ENCODE measurements at regions not wholly inside any gene's neighbourhood (a gene's known extent, or its start where the extent isn't known, plus 50 kb on each side); places are given as distances from the start of the nearest gene placed in this dataset.
"Not testable (repeated sequence)": the region's sequence is repeated elsewhere in the genome, so short reads cannot be mapped to it uniquely, and the experiment has no call there.

DNA sequence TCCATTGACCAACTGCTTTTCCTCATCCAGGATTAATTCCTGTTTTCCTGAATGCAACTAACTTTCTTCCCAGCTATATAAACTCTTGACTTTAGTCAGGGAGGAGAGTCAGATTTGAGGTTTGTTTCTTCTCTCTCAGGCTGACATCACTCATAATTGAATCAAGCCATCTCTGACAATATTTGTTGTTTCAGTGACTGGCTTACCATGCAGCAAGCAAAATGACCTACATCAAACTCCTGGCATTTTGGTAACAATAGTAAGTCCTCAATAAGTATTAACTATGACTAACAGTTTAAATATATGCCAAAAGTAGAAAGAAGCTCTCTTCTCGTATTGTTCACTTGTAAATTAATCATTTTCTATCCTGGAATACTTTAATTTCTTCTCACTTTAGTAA is 625.7 kb upstream of the KCND2 start:
- no peak overlapping the region for H3K27ac ChIP-seq
- no peak for DNase-seq (ENCODE audit: extremely low spot score in 2 of 2)
- H3K27me3 ChIP-seq = no peaks in the 10 kb centered on the region
- no peaks in the 10 kb centered on the region for H3K36me3 ChIP-seq
- no peak overlapping the region for H3K4me3 ChIP-seq
- intact Hi-C loops (cut with DNase I) = no loop called here
- TF ChIP-seq POLR2AphosphoS5 (IDR thresholded peaks at IDR 0.05; ENCODE audit: insufficient read depth in 1 of 2, low read depth in 1 of 2) (no peak), POLR2A (IDR thresholded peaks at IDR 0.05) (no peak)
- TF ChIP-seq, protein P1, sequence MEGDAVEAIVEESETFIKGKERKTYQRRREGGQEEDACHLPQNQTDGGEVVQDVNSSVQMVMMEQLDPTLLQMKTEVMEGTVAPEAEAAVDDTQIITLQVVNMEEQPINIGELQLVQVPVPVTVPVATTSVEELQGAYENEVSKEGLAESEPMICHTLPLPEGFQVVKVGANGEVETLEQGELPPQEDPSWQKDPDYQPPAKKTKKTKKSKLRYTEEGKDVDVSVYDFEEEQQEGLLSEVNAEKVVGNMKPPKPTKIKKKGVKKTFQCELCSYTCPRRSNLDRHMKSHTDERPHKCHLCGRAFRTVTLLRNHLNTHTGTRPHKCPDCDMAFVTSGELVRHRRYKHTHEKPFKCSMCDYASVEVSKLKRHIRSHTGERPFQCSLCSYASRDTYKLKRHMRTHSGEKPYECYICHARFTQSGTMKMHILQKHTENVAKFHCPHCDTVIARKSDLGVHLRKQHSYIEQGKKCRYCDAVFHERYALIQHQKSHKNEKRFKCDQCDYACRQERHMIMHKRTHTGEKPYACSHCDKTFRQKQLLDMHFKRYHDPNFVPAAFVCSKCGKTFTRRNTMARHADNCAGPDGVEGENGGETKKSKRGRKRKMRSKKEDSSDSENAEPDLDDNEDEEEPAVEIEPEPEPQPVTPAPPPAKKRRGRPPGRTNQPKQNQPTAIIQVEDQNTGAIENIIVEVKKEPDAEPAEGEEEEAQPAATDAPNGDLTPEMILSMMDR (IDR thresholded peaks at IDR 0.05) = no peak
- H3K4me1 ChIP-seq = no peaks in the 10 kb centered on the region
- H3K9me3 ChIP-seq = no peaks in the 10 kb centered on the region

DNA sequence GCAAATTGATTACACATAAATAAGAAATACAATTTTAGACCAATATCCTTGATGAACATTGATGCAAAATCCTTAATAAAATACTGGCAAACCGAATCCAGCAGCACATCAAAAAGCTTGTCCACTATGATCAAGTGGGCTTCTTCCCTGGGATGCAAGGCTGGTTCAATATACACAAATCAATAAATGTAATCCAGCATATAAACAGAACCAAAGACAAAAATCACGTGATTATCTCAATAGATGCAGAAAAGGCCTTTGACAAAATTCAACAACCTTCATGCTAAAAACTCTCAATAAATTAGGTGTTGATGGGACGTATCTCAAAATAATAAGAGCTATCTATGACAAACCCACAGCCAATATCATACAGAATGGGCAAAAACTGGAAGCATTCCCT is 624.2 kb upstream of the KCND2 start:
- H3K36me3 ChIP-seq; H3K27me3 ChIP-seq; intact Hi-C loops (cut with DNase I); H3K9me3 ChIP-seq; H3K4me3 ChIP-seq; DNase-seq (ENCODE audit: extremely low spot score in 2 of 2); H3K4me1 ChIP-seq; H3K27ac ChIP-seq: not testable (repeated sequence)

DNA sequence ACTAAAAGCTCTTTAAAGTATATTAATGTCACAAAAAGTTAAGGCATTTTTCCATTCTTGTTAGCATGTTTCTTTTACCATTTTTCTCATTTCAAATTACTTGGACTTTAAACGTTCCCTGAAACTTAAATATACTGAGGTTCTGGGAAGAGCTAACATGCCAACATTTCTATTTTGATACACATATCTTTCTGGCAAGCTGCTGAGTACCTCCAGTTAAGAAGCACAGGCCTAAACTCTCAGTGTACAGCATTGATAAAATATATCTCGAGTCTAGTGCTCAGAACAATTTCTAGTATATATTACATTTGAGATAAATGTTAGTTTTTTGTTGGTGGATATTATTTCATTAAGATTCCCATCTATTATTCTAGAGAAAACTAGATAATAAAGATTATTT is 612.9 kb upstream of the KCND2 start:
- Histone ChIP-seq H3K9me3 (no peaks in the 10 kb centered on the region), H3K4me1 (no peaks in the 10 kb centered on the region), H3K36me3 (no peaks in the 10 kb centered on the region), H3K4me3 (no peak overlapping the region), H3K27ac (no peak overlapping the region), H3K27me3 (no peaks in the 10 kb centered on the region)
- DNase-seq (ENCODE audit: extremely low spot score in 2 of 2) = no peak
- intact Hi-C loops (cut with DNase I) = no loop called here
- TF ChIP-seq POLR2A (IDR thresholded peaks at IDR 0.05) = no peak

DNA sequence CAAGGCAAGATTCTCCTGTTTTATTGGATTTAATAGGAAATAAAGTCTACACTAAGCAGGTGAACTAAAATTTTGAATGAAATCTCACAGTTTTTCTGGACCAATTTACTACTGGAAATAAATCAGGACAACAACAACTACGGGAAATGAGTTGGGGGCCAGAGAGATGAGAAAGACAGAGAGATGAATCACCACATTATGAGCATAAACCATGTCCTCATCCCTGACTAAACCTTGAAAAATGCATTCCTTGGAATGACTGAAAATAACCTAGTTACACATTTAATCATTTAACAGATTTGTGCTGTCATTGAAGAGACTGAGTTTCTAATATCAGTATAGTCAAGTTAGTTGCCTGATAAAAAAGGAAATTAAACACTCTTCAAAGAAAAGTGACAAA is 608.4 kb upstream of the KCND2 start:
- H3K36me3 ChIP-seq = no peaks in the 10 kb centered on the region
- TF ChIP-seq POLR2A (IDR thresholded peaks at IDR 0.05) (no peak), POLR2AphosphoS5 (IDR thresholded peaks at IDR 0.05; ENCODE audit: insufficient read depth in 1 of 2, low read depth in 1 of 2) (no peak)
- TF ChIP-seq, protein P1 (IDR thresholded peaks at IDR 0.05) = no peak
- H3K27ac ChIP-seq = no peak overlapping the region
- DNase-seq (ENCODE audit: extremely low spot score in 2 of 2) = no peak
- no peaks in the 10 kb centered on the region for H3K4me1 ChIP-seq
- no peaks in the 10 kb centered on the region for H3K27me3 ChIP-seq
- intact Hi-C loops (cut with DNase I) = no loop called here
- H3K4me3 ChIP-seq = no peak overlapping the region
- no peaks in the 10 kb centered on the region for H3K9me3 ChIP-seq

DNA sequence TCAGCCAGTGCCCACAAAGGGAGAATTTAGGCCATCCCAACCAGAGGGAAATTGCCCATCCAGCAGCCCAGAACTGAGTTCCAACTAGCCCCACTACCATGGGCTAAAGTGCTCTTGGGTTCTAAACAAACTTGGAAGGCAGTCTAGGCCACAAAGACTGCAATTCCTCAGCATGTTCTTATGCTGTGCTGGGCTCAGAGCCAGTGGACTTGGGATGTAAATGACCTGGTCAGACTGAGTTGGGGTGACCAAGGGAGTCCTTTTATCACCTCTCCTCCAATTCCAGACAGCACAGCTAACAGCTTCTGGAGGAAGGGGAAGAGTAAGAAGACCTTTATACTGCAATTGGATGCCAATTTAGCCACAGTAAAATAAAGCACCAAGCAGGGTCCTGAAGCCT is 607.2 kb upstream of the KCND2 start:
- no peak overlapping the region for H3K27ac ChIP-seq
- no peaks in the 10 kb centered on the region for H3K36me3 ChIP-seq
- DNase-seq (ENCODE audit: extremely low spot score in 2 of 2) = no peak
- no peak overlapping the region for H3K4me3 ChIP-seq
- TF ChIP-seq, protein P1 (IDR thresholded peaks at IDR 0.05) = no peak
- no peak for TF ChIP-seq POLR2AphosphoS5 (IDR thresholded peaks at IDR 0.05; ENCODE audit: insufficient read depth in 1 of 2, low read depth in 1 of 2)
- no peak for TF ChIP-seq POLR2A (IDR thresholded peaks at IDR 0.05)
- intact Hi-C loops (cut with DNase I) = no loop called here
- H3K4me1 ChIP-seq = no peaks in the 10 kb centered on the region
- H3K9me3 ChIP-seq = no peaks in the 10 kb centered on the region
- H3K27me3 ChIP-seq = no peaks in the 10 kb centered on the region

DNA sequence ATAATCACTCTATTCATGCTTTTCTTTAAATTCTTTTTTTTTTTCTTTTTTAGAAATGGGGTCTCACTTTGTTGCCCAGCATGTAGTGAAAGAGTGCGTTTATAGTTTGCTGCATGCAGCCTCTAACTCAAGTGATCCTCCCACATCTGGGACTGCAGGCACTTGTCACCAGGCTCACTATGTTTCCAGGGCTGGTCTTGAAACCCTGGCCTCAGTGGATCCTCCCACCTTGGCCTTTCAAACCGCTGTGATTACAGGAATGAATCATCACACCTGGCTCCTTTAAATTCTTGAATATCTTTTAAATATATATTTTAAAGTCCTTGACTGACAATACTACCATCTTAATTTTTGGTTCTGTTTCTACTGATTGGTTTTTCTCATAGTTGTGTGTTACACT is 591.6 kb upstream of the KCND2 start:
- no peaks in the 10 kb centered on the region for H3K27me3 ChIP-seq
- H3K9me3 ChIP-seq = no peaks in the 10 kb centered on the region
- H3K27ac ChIP-seq = no peak overlapping the region
- TF ChIP-seq, protein P1 (IDR thresholded peaks at IDR 0.05) = no peak
- TF ChIP-seq POLR2AphosphoS5 (IDR thresholded peaks at IDR 0.05; ENCODE audit: insufficient read depth in 1 of 2, low read depth in 1 of 2) (no peak), POLR2A (IDR thresholded peaks at IDR 0.05) (no peak)
- no peak for DNase-seq (ENCODE audit: extremely low spot score in 2 of 2)
- intact Hi-C loops (cut with DNase I) = no loop called here
- no peak overlapping the region for H3K4me3 ChIP-seq
- no peaks in the 10 kb centered on the region for H3K36me3 ChIP-seq
- no peaks in the 10 kb centered on the region for H3K4me1 ChIP-seq

All from vagina (tissue), 2 donors.